ENCODE measurements at regions not wholly inside any gene's neighbourhood (a gene's known extent, or its start where the extent isn't known, plus 50 kb on each side); places are given as distances from the start of the nearest gene placed in this dataset.
"Not testable (repeated sequence)": the region's sequence is repeated elsewhere in the genome, so short reads cannot be mapped to it uniquely, and the experiment has no call there.

DNA sequence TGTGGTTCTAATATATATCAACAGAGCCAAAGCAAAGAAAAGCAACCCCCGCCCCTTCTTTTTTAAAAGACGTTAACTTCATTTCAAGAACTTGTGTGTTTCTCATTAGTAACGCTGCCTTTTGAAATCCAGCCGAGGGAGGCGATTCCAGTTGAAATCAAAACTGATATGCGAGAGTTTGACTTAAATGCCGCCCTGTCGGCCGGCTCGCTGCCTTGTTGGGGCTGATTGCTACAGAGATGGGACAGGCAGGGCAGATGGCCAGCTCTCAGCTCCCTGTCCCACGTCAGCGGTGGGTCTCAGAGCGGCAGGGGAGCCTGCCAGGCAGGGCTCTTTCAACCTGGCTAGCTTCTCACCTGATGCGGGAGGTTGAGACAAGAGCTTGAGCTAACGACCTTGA is 51.9 kb upstream of the ALX4 start:
- no peak for DNase-seq

DNA sequence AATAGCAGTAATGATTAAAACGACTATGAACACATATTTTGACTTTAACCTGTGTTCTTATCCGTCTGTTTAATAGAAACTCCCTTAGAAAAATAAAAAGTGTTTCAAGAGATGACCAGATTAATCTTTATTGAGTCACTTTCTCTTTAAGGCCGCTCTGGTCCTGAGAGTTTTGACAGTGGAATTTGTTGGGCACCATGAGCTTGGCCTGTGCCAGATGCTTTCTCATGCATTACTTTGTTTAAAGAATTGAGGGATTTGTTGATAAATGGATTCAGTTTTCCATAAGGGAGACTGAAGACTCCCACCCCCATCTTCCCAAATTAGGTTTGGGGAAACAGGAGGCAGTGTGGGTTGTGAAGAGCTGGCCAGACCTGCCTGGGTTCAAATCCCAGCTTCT is 53.2 kb upstream of the ALX4 start:
- no peak for DNase-seq

DNA sequence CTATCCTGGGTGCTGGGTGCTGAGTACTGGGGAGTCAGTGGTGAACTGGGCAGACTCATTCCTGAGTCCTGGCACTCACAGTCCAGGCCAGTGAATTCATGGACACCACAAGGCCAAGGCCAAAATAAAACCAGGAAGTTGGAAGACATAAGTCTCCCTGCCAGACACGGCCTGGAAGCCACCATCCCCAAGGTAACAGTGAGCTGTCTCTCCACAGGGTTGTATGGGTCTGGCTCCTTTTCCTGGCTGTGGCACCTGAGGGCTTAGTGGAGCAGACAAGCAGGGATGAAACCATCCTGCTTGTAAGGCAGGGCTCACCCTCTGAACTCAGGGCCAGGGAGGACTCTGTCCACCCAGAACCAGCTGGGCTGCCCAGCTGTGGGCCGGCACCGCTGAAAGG is 54.7 kb upstream of the ALX4 start:
- DNase-seq: no peak

DNA sequence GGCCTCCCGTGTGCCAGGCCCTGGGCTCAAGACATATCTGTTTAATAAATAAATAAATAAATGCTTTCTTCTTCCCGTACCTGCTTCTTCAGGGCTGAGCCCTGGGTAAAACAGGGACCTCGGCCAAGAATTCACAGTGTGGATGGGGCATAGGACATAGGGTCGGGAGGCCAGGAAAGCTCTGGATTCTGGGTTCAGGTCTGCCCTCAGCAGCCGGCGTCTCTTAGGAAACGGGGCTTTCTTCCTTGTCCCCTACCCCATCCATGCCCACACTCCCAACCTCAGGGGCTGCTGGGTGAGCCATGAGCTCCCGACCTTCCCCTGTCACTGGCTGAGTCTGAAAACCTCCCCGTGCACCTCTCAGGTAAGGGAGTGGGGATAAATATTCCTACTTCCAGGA is 55.7 kb upstream of the ALX4 start:
- no peak for DNase-seq

DNA sequence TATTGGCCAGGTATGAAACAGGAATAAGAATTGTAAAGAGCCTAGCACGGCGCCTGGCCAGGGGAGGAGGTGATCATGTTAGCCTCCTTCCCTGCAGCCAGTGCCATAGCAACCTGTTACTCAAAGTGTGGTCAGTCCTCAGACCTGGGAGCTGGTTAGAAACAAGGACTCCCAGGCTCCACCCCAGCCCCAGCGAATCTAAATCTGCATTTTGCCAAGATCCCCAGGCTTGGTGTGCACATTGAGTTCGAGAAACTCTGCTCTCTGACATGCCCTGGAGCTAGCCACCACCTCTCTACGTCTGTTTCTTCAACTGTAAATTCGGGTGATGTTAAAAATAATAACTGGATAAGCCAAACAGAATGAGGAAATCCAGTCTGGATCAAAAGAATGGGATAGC is 56.1 kb upstream of the ALX4 start:
- DNase-seq: no peak

DNA sequence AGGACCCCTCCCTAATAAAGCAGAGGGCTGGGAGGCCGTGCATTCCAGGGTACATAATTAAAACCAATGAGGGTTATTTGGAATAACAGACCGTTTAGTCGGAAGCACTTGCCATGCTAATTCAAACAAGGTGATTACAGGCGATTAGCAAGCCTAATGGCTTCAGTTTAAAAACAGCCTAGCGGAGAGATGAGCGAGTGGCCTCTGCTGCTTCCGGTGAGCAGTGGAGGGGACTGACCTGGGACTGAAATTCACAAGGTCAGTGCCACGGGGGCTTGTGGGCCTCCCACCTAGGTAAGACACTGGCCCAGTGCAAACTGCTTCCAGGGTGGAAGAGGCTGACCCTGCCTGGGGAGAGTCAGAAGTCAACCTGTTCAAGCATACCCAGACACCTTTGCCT is 56.8 kb upstream of the ALX4 start:
- no peak for DNase-seq

DNA sequence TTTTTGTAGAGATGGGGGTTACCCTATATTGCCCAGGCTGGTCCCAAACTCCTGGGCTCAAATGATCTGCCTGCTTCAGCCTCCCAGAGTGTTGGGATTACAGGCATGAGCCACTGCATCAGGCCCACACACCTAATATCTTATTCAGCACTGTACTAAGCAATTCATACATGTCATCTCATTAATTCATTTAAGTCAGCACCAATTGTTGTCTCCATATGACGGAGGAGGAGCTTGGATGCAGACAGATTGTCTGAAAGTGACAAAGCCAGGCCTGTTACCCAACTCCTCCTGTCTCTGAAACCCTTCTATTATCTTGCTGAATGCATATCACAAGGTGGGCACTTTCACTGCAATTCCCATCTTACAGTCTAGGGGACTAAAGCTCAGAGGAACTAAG is 57.5 kb upstream of the ALX4 start:
- no peak for DNase-seq

DNA sequence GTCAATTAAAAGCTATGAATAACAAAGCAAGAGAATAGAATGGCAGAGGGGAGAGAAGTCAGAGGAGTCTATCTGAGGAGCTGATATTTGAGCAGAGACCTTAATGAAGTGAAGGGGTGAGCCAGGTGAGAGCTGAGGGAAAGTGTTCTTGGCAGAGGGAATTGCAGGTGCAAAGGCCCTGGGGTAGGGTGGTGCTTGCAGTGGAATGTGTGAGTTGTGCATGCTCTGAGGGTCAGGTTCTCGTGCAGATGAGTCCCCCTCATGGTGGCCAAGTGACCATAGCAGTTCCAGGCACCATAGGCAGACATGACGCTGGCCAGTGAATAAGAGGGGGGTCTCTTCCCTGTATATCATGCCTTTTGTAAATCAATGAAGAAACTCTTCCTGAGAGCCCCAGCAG is 58.9 kb upstream of the ALX4 start:
- no peak for DNase-seq

DNA sequence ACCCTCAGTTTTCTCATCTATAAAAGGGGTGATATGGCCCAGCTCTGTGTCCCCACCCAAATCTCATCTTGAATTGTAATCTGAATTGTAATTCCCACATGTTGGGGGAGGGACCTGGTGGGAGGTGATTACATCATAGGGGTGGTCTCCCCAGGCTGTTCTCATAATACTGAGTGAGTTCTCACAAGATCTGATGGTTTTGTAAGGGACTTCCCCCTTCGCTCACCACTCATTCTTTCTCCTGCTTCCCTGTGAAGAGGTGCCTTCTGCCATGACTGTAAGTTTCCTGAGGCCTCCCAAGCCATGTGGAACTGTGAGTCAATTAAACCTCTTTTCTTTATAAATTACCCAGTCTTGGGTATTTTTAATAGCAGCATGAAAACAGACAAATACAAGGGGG is 61.1 kb upstream of the ALX4 start:
- not testable (repeated sequence) for DNase-seq

DNA sequence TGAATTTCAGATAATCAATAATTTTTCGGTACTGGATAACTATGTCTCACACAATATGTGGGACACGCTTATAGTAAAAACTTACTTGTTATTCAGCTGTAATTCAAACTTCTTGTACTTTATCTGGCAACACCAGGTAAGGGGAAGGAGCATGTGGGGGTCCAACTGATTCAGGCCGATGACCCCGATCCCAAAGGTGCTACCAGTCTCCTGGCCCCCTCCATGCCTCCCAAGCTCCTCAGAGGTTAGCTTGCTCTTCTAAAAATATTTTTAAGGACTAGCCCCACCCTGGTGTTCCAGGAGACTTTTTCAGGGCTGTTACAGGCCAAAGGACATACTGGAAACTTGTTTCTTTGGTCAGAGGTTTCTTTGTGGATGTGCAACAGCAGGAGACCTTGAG is 61.8 kb upstream of the ALX4 start:
- DNase-seq: no peak

DNA sequence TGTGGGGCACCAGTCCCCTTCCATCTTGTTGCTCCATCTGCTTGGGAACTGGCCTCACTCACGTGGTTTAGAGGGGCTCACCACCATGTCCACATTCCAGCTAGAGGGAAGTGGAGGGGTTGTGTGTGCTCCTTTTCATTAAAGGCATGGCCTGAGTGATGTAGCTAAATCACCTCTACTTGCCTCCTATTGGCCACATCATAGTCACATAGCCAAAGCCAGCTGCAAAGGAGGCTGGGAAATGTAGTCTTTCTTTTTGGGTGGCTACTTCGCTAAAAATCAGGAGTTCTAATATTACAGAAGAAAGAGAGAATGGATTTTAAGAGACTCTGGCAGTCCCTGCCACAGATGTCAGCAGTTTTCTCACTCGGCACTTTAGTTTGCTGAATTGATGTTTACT is 63.0 kb upstream of the ALX4 start:
- no peak for DNase-seq

DNA sequence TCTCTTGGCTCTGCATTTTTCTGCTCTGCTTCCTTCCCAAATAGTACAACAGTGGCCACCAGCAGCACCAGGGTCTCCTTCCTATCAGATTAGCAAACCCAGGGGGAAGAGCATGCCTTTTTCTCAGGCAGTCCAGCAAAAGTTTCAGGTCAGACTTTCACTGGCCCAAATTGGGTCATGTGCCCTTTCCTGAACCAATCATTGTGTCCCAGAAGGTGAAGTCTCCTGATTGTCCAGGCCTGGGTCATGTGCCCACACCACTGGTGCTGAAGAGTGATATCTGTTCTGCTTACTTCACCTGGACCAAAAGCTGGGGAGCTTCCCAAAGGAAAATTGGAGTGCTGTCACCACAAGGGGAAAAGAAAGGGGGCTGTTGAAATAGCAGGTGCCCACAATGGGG is 64.1 kb upstream of the ALX4 start:
- no peak for DNase-seq

DNA sequence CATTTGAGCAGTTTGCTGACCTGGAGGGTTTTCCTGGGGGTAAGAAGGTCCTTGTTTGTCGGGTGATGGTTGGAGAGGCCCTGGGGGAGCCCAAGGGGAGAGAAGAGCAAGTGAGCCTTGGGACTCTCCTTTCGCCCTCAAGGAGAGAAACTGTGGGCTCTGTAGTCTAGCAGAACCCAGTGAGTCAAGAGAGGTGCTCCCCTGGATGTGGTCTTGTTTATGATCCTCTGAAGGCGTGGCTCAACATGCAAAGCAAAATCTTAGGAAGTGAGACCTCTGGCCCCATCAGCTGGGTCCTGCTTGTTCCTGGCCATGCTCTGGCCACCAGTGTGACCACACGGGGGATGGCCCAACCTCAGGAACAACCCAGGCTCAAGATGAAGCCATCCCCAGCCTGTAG is 66.5 kb upstream of the ALX4 start:
- DNase-seq: no peak

DNA sequence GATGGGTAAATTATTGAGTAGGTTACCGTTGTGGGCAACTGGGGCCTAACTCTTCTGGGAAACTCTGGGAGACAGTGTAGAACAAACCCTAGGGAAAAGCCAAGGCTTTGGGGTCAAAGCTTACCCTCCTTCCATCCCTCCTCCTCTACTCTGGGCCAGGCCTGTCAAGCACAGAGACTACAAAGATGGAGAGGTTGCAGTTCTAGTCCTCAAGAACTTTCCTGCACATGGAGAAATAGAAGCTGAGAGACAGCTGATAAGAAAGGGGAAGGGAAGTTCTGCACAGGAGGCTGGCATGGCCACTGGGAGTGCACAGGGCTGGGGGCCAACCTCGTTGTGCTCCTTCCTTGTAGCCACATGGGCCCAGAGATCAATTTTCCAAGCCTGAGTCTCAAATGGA is 67.2 kb upstream of the ALX4 start:
- no peak for DNase-seq

DNA sequence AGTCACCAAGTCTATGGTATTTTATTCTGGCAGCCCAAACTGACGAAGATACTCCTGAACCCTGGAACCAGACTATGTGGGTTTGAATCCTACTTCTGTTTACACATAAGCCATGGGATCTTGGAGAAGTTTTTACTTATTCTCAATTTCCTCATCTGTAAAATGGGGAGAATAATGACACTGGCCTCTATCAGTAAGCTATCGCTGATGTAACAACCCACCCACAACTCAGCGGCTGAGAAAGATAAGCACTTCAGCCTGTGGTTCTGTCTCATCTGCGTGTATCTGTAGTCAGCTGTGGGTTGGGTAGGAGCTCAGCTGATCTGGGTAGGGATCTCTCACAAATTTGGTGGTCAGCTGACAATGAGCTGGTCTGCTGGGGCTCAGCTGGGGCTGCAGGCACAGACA is 68.0 kb upstream of the ALX4 start:
- no peak for DNase-seq

DNA sequence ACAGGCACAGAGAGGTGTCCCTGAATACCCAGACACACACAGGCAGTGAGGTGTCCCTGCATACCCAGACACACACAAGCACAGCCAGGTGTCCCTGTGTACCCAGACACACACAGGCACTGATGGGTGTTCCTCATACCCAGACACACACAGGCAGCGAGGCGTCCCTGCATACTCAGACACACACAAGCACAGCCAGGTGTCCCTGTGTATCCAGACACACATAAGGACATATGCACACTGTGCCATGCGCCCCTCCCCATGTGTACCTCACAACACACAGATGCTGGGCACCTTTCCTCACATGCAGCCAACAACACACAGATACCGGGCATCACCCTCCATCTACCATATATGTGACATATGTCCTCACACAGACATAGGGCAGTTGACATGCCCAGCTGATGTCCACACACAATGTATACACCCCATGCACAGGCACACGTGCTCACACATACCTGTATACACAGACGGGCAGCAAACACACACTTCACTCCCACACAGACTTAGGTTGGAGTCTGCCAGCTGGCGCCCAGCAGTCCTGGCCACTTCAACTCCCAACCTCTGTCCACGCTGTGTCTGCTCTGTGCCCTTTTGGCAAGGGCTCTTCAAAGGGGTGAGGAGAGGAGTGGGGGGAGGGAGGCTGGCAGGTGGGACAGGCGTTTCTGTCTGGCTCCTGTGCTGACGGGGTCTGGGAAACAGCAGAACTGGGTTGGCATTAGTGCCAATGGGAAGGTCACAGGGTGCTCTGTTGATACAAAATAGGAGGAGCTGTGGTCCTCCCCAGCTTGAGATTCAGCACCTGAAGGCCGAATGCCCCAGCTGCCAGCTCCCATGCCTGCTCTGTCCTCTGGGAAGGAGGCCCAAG is 69.4 kb upstream of the ALX4 start:
- no peak for DNase-seq

DNA sequence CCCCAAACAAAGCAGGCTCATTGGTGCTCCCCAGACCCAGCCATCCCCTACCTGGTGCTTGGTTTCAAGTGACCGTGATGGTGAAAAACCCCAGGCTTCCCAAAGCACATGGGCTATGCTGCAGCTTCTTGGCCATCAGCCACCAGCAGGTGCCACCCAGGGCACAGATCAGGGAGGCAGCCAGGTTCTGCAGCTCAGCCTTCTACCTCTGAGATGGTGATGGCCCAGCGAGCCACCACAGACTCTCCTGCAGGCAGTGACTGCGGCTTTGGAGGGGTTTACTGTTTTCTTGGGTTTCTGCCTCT is 70.0 kb upstream of the ALX4 start:
- DNase-seq: no peak

DNA sequence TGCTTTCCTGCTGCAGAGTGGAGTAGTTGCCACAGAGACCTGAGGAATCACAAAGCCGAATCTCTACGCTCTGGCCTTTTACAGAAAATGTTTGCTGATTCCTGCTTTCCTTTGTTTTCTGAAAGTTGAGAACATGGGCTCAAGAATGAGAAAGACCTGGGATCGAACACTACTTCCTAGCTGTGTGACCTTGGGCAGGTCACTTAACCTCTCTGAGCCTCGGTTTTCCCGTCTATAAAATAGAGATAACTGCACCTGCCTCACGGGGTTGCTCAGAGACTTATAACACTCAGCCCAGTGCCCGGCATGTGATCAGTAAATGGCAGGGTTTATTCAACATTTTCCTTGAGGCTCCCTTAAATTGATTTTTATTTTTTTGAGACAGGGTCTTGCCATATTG is 70.9 kb upstream of the ALX4 start:
- DNase-seq: no peak

DNA sequence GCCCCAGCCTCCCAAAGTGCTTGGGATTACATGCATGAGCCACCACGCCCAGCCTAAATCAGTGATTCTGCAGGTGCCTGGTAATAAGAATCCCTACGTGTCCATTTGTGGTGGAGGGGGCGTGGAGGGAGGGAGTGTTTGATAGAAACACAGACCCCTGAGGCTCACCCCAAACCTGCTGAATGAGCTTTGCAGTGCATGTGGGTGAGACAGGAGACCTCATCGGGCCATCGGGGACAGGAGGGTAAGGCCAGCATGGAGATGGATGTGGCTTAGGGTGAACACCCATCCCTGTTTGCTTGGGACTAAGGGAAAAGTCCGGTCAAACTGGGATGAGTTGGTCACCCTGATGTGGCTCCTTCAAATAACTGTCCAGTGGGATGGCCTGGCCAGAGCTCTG is 71.3 kb upstream of the ALX4 start:
- no peak for DNase-seq

DNA sequence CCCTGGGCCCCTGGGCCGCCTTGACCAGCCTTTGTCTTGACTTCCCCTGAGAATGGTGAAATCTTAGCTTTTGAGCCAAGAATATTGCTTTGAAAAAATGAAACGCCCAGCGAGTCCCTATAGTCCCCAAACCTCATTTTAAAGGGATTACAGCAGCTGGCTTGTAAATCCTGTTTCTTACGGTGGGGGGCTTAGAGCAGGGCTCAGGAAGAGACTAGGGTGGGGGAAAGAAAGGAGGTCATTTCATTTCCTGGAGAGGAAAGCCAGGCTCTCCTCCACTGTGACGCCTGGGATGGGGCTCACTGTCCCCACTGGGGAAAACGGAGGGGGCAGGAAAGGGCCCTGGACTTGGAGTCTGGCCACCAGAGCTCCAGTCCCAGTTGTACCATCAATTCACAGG is 72.2 kb upstream of the ALX4 start:
- DNase-seq: no peak

DNA sequence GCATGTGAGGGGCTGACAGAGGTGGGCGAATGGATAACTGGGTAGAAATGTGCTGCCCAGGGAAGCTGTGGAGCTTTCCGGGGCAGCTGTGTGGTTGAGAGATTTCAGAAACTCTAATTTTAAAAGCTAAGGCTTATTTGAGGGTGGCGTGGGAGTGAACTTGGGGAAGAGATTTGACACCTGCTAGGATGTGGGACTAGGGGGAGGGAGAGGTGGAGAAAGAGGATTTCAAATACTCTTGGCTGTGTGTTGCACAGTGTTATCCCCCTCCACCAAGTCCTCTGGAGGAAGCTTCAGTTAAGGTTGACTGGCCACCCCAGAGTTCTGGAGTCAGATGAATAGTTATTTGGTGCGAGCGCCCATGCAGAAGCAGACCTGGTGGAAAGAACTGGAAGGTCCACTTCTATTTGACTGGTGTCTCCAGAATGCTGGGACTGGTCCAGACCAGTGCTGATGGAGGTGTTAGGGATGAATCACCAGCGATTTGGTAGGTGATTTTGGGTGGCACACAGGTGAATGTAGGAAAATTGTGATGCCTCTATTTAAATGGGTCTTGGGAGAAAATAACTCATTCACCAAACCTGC is 72.8 kb upstream of the ALX4 start:
- no peak for DNase-seq

DNA sequence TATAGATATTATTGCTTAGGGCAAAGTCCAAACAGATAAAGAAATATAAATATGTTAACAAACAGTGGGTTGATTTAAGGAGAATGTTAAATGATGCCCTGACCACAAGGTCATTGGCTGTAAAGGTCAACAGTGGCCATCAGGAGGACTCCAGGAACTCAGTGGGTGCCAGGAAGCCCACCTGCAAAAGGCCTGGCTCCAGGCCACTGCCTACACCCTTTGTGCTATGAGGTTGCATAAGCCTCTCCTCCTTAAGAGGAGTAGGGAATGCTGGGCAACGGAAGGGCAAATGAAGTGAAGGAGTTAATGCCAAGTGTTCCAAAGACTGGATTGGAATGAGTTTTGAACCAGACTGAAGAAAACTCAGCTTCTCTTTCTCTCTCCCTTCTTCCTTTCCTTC is 73.3 kb upstream of the ALX4 start:
- no peak for DNase-seq

DNA sequence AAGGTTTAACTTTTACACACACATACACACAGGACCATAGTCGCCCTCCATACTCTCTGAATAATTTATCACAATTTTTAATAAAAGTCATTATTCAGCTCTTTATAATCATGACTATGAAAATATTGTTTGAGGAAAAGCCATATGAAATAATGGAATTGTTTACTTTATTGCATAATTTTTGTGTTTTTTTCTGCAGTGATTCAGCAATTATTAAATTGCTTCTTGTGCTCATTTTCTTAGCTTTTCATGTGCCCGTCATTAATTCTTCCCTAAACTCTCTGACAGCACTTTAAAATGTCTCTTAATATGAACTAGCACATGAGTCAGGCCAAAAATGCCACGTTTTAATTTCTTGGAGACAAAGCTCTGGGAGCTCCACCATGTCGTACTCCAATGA is 77.5 kb upstream of the ALX4 start:
- no peak for DNase-seq

DNA sequence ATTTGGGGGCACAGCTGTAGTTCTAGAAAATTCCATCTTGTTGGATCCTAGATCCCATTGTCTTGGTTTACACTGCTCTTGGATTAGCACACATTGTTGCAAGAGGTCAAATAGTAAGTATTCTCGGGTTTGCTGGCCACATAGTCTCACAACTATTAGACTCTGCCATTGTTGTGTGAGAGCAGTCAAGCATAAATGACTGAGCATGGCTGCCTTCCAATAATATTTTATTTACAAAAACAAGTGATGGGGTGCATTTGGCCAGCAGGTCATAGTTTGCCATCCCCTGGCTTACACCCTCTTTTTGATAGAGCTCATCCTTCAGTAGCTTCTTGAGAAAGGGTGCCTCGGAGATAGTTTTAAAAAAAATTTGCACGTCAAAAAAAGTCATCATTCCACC is 77.9 kb upstream of the ALX4 start:
- no peak for DNase-seq
